KMS-11 (cell line): ENCODE measurements at regions not wholly inside any gene's neighbourhood (a gene's known extent, or its start where the extent isn't known, plus 50 kb on each side); places are given as distances from the start of the nearest gene placed in this dataset.

Experiments
- H2AFZ ChIP-seq: fragments of 200-600 bp; sonication (generic); 2 replicates; pipeline ENCODE4 v1.6.1; 2016; ENCODE audit warnings: antibody characterized with exemption, mixed run types, low read depth
- H3K27ac ChIP-seq: fragments of 200-600 bp; sonication (generic); 2 replicates; pipeline ENCODE4 v1.6.1; 2016; ENCODE audit warnings: mild to moderate bottlenecking, mixed run types
- H3K27me3 ChIP-seq: fragments of 200-600 bp; sonication (generic); 2 replicates; pipeline ENCODE4 v1.6.1; 2017; ENCODE audit warnings: mild to moderate bottlenecking, low read depth, mixed run types, moderate library complexity; ENCODE audit not compliant: insufficient read depth
- H3K36me3 ChIP-seq: fragments of 200-600 bp; sonication (generic); 2 replicates; pipeline ENCODE4 v1.6.1; 2017; ENCODE audit warnings: mild to moderate bottlenecking, mixed run types; ENCODE audit not compliant: insufficient read depth
- H3K4me1 ChIP-seq: fragments of 200-600 bp; sonication (generic); 2 replicates; pipeline ENCODE4 v1.6.1; 2016; ENCODE audit warnings: mild to moderate bottlenecking, low read depth, mixed run types; ENCODE audit not compliant: poor library complexity, severe bottlenecking
- H3K4me2 ChIP-seq: fragments of 200-600 bp; sonication (generic); 2 replicates; pipeline ENCODE4 v1.7.0; 2016; ENCODE audit warnings: mild to moderate bottlenecking, mixed run types
- H3K4me3 ChIP-seq: fragments of 200-600 bp; sonication (generic); IDR thresholded peaks from 2 replicates; pipeline ENCODE4 v1.6.1; 2017; ENCODE audit warnings: low read depth, low read length, mixed read lengths; ENCODE audit not compliant: insufficient read depth
- H3K79me2 ChIP-seq: fragments of 200-600 bp; sonication (generic); 2 replicates; pipeline ENCODE4 v1.6.1; 2016; ENCODE audit warnings: low read depth, mixed run types; ENCODE audit not compliant: insufficient read depth
- H3K9ac ChIP-seq: fragments of 200-600 bp; sonication (generic); 2 replicates; pipeline ENCODE4 v1.6.1; 2016; ENCODE audit warnings: mild to moderate bottlenecking, mixed run types
- H4K20me1 ChIP-seq: fragments of 200-600 bp; sonication (generic); 2 replicates; pipeline ENCODE4 v1.6.1; 2016; ENCODE audit warnings: mild to moderate bottlenecking, mixed run types; ENCODE audit not compliant: insufficient read depth
- TF ChIP-seq, protein P1 (sequence below): fragments of 200-600 bp; sonication (generic); conservative IDR thresholded peaks from 2 replicates; pipeline ENCODE4 v1.6.1; 2017; ENCODE audit warnings: low read depth, mild to moderate bottlenecking, antibody characterized with exemption, low read length, moderate library complexity, mixed read lengths

GRCh38 chr7:156019776-156020565 is 207.7 kb upstream of the SHH start:
- no peak overlapping the region for H3K27ac ChIP-seq
- H3K27me3 ChIP-seq: no peaks in the 10 kb centered on the region
- H3K36me3 ChIP-seq: no peaks in the 10 kb centered on the region
- H2AFZ ChIP-seq: no peak overlapping the region
- no peak overlapping the region for H3K9ac ChIP-seq
- TF ChIP-seq, protein P1, sequence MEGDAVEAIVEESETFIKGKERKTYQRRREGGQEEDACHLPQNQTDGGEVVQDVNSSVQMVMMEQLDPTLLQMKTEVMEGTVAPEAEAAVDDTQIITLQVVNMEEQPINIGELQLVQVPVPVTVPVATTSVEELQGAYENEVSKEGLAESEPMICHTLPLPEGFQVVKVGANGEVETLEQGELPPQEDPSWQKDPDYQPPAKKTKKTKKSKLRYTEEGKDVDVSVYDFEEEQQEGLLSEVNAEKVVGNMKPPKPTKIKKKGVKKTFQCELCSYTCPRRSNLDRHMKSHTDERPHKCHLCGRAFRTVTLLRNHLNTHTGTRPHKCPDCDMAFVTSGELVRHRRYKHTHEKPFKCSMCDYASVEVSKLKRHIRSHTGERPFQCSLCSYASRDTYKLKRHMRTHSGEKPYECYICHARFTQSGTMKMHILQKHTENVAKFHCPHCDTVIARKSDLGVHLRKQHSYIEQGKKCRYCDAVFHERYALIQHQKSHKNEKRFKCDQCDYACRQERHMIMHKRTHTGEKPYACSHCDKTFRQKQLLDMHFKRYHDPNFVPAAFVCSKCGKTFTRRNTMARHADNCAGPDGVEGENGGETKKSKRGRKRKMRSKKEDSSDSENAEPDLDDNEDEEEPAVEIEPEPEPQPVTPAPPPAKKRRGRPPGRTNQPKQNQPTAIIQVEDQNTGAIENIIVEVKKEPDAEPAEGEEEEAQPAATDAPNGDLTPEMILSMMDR: no peak
- H3K4me3 ChIP-seq: no peak overlapping the region
- no peak overlapping the region for H3K4me2 ChIP-seq
- no peaks in the 10 kb centered on the region for H3K79me2 ChIP-seq
- peaks cover 2% of the 10 kb centered on the region for H3K4me1 ChIP-seq
- H4K20me1 ChIP-seq: no peaks in the 10 kb centered on the region

DNA sequence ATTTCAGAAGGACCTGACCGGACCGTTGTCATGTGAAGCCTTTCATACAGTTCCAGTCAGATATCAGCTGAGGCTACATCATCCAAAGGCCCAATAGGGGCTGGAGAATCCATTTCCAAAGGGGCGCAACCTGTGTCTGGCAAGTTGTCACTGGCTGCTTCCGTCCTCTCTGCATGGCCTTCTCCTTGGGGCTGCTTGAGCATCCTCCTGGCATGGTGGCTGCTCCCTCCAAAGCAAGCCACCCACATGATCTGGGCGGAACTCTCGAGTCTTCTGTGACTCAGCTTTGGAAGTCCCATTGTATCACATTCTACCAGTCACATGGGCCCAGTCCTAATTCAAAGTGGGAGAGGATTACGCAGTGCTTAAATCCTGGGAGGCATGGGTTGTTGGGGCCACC is 207.0 kb upstream of the SHH start:
- H4K20me1 ChIP-seq: no peaks in the 10 kb centered on the region
- H3K4me2 ChIP-seq: no peak overlapping the region
- H3K4me1 ChIP-seq: peaks cover 9% of the 10 kb centered on the region
- no peaks in the 10 kb centered on the region for H3K27me3 ChIP-seq
- H3K9ac ChIP-seq: no peak overlapping the region
- no peak overlapping the region for H3K4me3 ChIP-seq
- no peak overlapping the region for H3K27ac ChIP-seq
- no peaks in the 10 kb centered on the region for H3K36me3 ChIP-seq
- no peaks in the 10 kb centered on the region for H3K79me2 ChIP-seq
- H2AFZ ChIP-seq: no peak overlapping the region
- TF ChIP-seq, protein P1: no peak

- Histone ChIP-seq H3K36me3 (no peaks in the 10 kb centered on the region), H4K20me1 (no peaks in the 10 kb centered on the region), H3K27me3 (no peaks in the 10 kb centered on the region), H2AFZ (no peak overlapping the region), H3K4me1 (peaks cover 17% of the 10 kb centered on the region), H3K9ac (no peak overlapping the region), H3K27ac (no peak overlapping the region), H3K79me2 (no peaks in the 10 kb centered on the region), H3K4me2 (no peak overlapping the region), H3K4me3 (no peak overlapping the region)
- TF ChIP-seq, protein P1: no peak
These were observed 205.8 kb upstream of the SHH start for GRCh38 chr7:156017916-156018700.

DNA sequence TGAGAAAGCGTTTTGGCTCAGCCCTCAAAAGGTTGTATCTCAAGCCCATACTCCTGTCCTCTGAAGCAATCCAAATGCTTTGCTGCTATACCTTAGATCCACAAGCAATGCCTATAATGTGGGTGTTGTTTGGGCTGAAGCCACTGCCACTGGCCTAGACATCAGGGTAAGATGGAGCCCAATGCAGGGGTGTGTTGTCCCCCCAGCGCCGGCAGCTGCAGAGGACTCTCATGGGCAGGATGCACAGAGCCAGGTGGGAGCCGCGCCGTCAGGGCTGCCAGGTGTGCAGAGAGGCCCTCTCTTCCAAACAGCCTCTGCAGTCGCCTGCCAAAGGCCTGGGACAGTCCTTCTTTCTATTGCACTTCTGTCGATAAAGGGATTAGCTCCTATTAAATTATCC is 205.2 kb upstream of the SHH start:
- Histone ChIP-seq H3K36me3 (no peaks in the 10 kb centered on the region), H3K4me3 (no peak overlapping the region), H3K27ac (no peak overlapping the region), H3K9ac (no peak overlapping the region), H4K20me1 (no peaks in the 10 kb centered on the region), H3K27me3 (no peaks in the 10 kb centered on the region), H3K4me1 (peaks cover 17% of the 10 kb centered on the region), H3K4me2 (no peak overlapping the region), H2AFZ (no peak overlapping the region), H3K79me2 (no peaks in the 10 kb centered on the region)
- TF ChIP-seq, protein P1: no peak
